Nephron (organoid): ENCODE measurements at regions not wholly inside any gene's neighbourhood (a gene's known extent, or its start where the extent isn't known, plus 50 kb on each side); places are given as distances from the start of the nearest gene placed in this dataset.

Experiments
- H3K27ac Mint-ChIP-seq, 3 experiments: 2 replicates each; pipeline ENCODE4 v1.8.0; 2020; ENCODE audit warnings: mixed read lengths in 3 of 3, mild to moderate bottlenecking in 2 of 3, moderate library complexity in 1 of 3
- H3K27me3 Mint-ChIP-seq: 2 replicates; pipeline ENCODE4 v1.8.0; 2021; ENCODE audit warnings: low read depth, mild to moderate bottlenecking, moderate library complexity, mixed read lengths
- H3K36me3 Mint-ChIP-seq: 2 replicates; pipeline ENCODE4 v1.8.0; 2020; ENCODE audit warnings: low read depth, mixed read lengths
- H3K4me1 Mint-ChIP-seq: 2 replicates; pipeline ENCODE4 v1.8.0; 2020; ENCODE audit warnings: mixed read lengths
- H3K4me3 Mint-ChIP-seq, 3 experiments: 2 replicates each; pipeline ENCODE4 v1.8.0; 2020; ENCODE audit warnings: mild to moderate bottlenecking in 3 of 3, mixed read lengths in 3 of 3, moderate library complexity in 2 of 3
- H3K9me3 Mint-ChIP-seq: 2 replicates; pipeline ENCODE4 v1.8.0; 2020; ENCODE audit warnings: mixed read lengths
- CTCF ChIP-seq, 3 experiments: fragments of 200-600 bp; sonication (generic); IDR thresholded peaks; one replicate each; pipeline ENCODE4 v1.5.0; 2021; ENCODE audit warnings: antibody characterized with exemption in 3 of 3; ENCODE audit not compliant: unreplicated experiment in 3 of 3

DNA sequence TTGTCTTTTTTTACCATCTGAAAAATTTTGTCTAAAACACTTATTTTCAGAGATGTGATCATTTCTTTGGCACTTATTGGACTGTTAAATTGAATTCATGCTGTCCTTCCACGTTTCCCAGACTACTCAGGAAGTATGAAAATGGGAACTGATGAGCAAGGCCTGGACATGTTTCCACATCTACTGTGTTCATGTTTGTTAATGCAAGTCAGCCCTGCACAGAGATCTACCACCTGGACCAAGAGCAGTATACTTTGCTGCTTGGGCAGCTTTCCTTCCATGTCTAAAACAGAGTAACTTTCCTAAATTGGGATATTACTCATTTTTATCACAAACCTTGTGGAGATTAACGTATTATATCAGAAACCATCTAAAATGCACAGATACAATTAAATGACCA, 687.4 kb downstream of the DIAPH3 start:
- Mint-ChIP-seq H3K4me1 (peaks cover 28% of the 10 kb centered on the region), H3K27ac (peak overlapping the region in 1 of 3 experiments; percentile 14), H3K36me3 (no peaks in the 10 kb centered on the region), H3K27me3 (no peaks in the 10 kb centered on the region), H3K4me3 (no peak overlapping the region), H3K9me3 (no peaks in the 10 kb centered on the region)
- TF ChIP-seq CTCF (IDR thresholded peaks at IDR 0.05; ENCODE audit: unreplicated experiment in 3 of 3) = no peak

GRCh38 chr13:59477011-59477410, 686.7 kb downstream of the DIAPH3 start:
- no peaks in the 10 kb centered on the region for H3K36me3 Mint-ChIP-seq
- H3K27ac Mint-ChIP-seq = no peak overlapping the region
- no peak overlapping the region for H3K4me3 Mint-ChIP-seq
- no peaks in the 10 kb centered on the region for H3K27me3 Mint-ChIP-seq
- TF ChIP-seq CTCF (IDR thresholded peaks at IDR 0.05; ENCODE audit: unreplicated experiment in 3 of 3) = no peak
- peaks cover 31% of the 10 kb centered on the region for H3K4me1 Mint-ChIP-seq
- no peaks in the 10 kb centered on the region for H3K9me3 Mint-ChIP-seq

DNA sequence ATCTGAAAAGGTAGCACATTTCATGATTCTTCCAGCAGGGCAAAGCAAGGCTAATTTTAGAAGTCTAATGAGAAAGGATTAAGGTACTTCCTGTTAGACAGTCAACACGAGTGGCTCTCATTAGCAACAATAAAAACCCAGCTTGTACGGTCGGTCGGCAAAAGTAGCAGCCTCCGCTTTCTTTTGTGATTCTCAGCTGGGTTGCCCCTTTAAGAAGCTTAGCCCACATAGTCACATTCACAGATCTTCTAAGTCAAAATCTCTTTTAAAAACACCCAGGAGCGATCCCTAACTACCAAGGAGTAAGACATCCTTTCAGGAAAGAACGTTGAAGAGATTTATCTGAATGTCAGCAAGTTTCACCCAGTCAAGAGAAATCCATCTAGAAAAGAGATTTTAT, 684.8 kb downstream of the DIAPH3 start:
- Mint-ChIP-seq H3K27me3 (no peaks in the 10 kb centered on the region), H3K9me3 (no peaks in the 10 kb centered on the region), H3K27ac (peak overlapping the region in 1 of 3 experiments; percentile 36), H3K4me3 (no peak overlapping the region), H3K4me1 (peaks cover 43% of the 10 kb centered on the region), H3K36me3 (no peaks in the 10 kb centered on the region)
- no peak for TF ChIP-seq CTCF (IDR thresholded peaks at IDR 0.05; ENCODE audit: unreplicated experiment in 3 of 3)

- H3K9me3 Mint-ChIP-seq = no peaks in the 10 kb centered on the region
- no peak for TF ChIP-seq CTCF (IDR thresholded peaks at IDR 0.05; ENCODE audit: unreplicated experiment in 3 of 3)
These were observed 684.1 kb downstream of the DIAPH3 start for GRCh38 chr13:59479629-59480028.

GRCh38 chr13:59480396-59481259, 683.1 kb downstream of the DIAPH3 start:
- no peak overlapping the region for H3K4me3 Mint-ChIP-seq
- no peaks in the 10 kb centered on the region for H3K36me3 Mint-ChIP-seq
- peak overlapping the region; percentile 28 to 67 (median 67) for H3K27ac Mint-ChIP-seq
- H3K4me1 Mint-ChIP-seq = peaks cover 44% of the 10 kb centered on the region
- no peaks in the 10 kb centered on the region for H3K9me3 Mint-ChIP-seq
- TF ChIP-seq CTCF (IDR thresholded peaks at IDR 0.05; ENCODE audit: unreplicated experiment in 3 of 3) = no peak
- H3K27me3 Mint-ChIP-seq = no peaks in the 10 kb centered on the region

More at GRCh38 chr13:59479629-59480028, 684.1 kb downstream of the DIAPH3 start:
- Mint-ChIP-seq H3K4me3 (no peak overlapping the region), H3K27me3 (no peaks in the 10 kb centered on the region), H3K27ac (no peak overlapping the region), H3K4me1 (peaks cover 44% of the 10 kb centered on the region), H3K36me3 (no peaks in the 10 kb centered on the region)
